Uterus (tissue), 2 donors: ENCODE measurements at regions not wholly inside any gene's neighbourhood (a gene's known extent, or its start where the extent isn't known, plus 50 kb on each side); places are given as distances from the start of the nearest gene placed in this dataset.

ENCODE experiments used
- POLR2A ChIP-seq, 2 donors: fragments of 450-650 bp; IDR thresholded peaks; one replicate each; pipeline ENCODE4 v1.6.1; 2016; ENCODE audit warnings: antibody characterized with exemption in 2 of 2, mild to moderate bottlenecking in 1 of 2, moderate library complexity in 1 of 2
- TF ChIP-seq, protein P1 (sequence below), 4 experiments: fragments of 200-600 bp in 2 of 4; fragments of 450-650 bp in 2 of 4; sonication (generic) in 2 of 4; IDR thresholded peaks; one replicate each; pipeline ENCODE4 v1.5.1; 2016 to 2019; ENCODE audit warnings: antibody characterized with exemption in 4 of 4, mild to moderate bottlenecking in 2 of 4, moderate library complexity in 1 of 4

DNA sequence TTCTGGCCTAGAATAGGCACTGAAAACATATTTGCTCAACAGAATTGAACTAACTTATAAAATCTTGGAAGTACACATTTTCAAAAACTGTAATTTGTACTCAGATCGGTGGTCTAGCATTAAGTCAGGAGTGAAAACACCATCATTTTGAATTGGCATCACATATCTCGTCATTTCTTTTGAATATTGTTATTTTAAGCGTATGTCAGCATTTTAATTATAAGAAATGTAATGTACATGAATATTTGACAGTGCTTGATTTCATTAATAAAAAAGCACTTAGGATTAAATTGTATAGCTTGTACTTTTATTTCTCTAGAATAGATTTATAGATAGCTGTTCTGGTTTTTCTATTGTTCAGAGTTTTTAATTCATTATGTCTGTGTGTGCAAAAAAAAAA, 892.2 kb downstream of the BCL11B start:
- TF ChIP-seq, protein P1, sequence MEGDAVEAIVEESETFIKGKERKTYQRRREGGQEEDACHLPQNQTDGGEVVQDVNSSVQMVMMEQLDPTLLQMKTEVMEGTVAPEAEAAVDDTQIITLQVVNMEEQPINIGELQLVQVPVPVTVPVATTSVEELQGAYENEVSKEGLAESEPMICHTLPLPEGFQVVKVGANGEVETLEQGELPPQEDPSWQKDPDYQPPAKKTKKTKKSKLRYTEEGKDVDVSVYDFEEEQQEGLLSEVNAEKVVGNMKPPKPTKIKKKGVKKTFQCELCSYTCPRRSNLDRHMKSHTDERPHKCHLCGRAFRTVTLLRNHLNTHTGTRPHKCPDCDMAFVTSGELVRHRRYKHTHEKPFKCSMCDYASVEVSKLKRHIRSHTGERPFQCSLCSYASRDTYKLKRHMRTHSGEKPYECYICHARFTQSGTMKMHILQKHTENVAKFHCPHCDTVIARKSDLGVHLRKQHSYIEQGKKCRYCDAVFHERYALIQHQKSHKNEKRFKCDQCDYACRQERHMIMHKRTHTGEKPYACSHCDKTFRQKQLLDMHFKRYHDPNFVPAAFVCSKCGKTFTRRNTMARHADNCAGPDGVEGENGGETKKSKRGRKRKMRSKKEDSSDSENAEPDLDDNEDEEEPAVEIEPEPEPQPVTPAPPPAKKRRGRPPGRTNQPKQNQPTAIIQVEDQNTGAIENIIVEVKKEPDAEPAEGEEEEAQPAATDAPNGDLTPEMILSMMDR (IDR thresholded peaks at IDR 0.05) = no peak
- TF ChIP-seq POLR2A (IDR thresholded peaks at IDR 0.05) = no peak
